Upper lobe of right lung (tissue), 1 donor: ENCODE measurements at regions not wholly inside any gene's neighbourhood (a gene's known extent, or its start where the extent isn't known, plus 50 kb on each side); places are given as distances from the start of the nearest gene placed in this dataset.
"Not testable (repeated sequence)": the region's sequence is repeated elsewhere in the genome, so short reads cannot be mapped to it uniquely, and the experiment has no call there.

Experiments used
- ATAC-seq: fragments of 200-7000 bp; cut with Tn5 transposase; one replicate; pipeline ENCODE4 v1.9.1; 2020; ENCODE audit warnings: mild to moderate bottlenecking, moderate library complexity
- DNase-seq: peaks from one replicate; pipeline ENCODE4 v3.0.0-alpha.2; 2020
- H3K27ac ChIP-seq: fragments of 200-600 bp; one replicate; pipeline ENCODE4 v1.8.0; 2022
- H3K27me3 ChIP-seq: fragments of 200-600 bp; one replicate; pipeline ENCODE4 v1.8.0; 2022; ENCODE audit warnings: mild to moderate bottlenecking
- H3K36me3 ChIP-seq: fragments of 200-600 bp; one replicate; pipeline ENCODE4 v1.8.0; 2022
- H3K4me1 ChIP-seq: fragments of 200-600 bp; one replicate; pipeline ENCODE4 v1.8.0; 2022
- H3K4me3 ChIP-seq: fragments of 200-600 bp; one replicate; pipeline ENCODE4 v1.8.0; 2022; ENCODE audit warnings: mild to moderate bottlenecking
- H3K9me3 ChIP-seq: fragments of 200-600 bp; one replicate; pipeline ENCODE4 v1.8.0; 2022
- CTCF ChIP-seq: fragments of 200-600 bp; IDR thresholded peaks from one replicate; pipeline ENCODE4 v1.8.0; 2022; ENCODE audit warnings: antibody characterized with exemption
- intact Hi-C: fragments of 100-400 bp; cut with DNase I; formaldehyde crosslinking; loops from one replicate; pipeline ENCODE4 v1.11.0; 2022
- donor health status: DM: no; HTN: yes; CAD: no; lungs with severe emphysema.

GRCh38 chr14:21852775-21853174, 179.2 kb upstream of the OR4E1 start:
- Histone ChIP-seq H3K4me3 (no peak overlapping the region), H3K36me3 (no peaks in the 10 kb centered on the region), H3K27ac (no peak overlapping the region), H3K9me3 (no peaks in the 10 kb centered on the region), H3K27me3 (no peaks in the 10 kb centered on the region), H3K4me1 (no peaks in the 10 kb centered on the region)
- no peak for DNase-seq
- no peak for TF ChIP-seq CTCF
- ATAC-seq: no peak
- intact Hi-C loops: no loop called here

- TF ChIP-seq CTCF: peak; percentile 72
- peak; percentile 75 for ATAC-seq
- no peaks in the 10 kb centered on the region for H3K36me3 ChIP-seq
These were observed 178.5 kb upstream of the OR4E1 start for GRCh38 chr14:21852061-21852664.

GRCh38 chr14:21846902-21847301, 173.3 kb upstream of the OR4E1 start:
- intact Hi-C loops, H3K9me3 ChIP-seq, H3K27ac ChIP-seq, H3K4me3 ChIP-seq, H3K4me1 ChIP-seq, ATAC-seq, DNase-seq, H3K27me3 ChIP-seq, H3K36me3 ChIP-seq: not testable (repeated sequence)

More at GRCh38 chr14:21852061-21852664, 178.5 kb upstream of the OR4E1 start:
- intact Hi-C loops: no loop called here
- no peaks in the 10 kb centered on the region for H3K9me3 ChIP-seq
- H3K4me1 ChIP-seq: no peaks in the 10 kb centered on the region
- DNase-seq: no peak
- no peak overlapping the region for H3K27ac ChIP-seq
- H3K27me3 ChIP-seq: no peaks in the 10 kb centered on the region
- no peak overlapping the region for H3K4me3 ChIP-seq

GRCh38 chr14:21846227-21846885, 172.7 kb upstream of the OR4E1 start:
- H3K27ac ChIP-seq: no peak overlapping the region
- no peaks in the 10 kb centered on the region for H3K9me3 ChIP-seq
- no peaks in the 10 kb centered on the region for H3K27me3 ChIP-seq
- no peak overlapping the region for H3K4me3 ChIP-seq
- no peaks in the 10 kb centered on the region for H3K4me1 ChIP-seq
- H3K36me3 ChIP-seq: no peaks in the 10 kb centered on the region
- TF ChIP-seq CTCF: peak; percentile 55
- no peak for DNase-seq
- intact Hi-C loops: no loop called here
- peak; percentile 81 for ATAC-seq

- no peak for TF ChIP-seq CTCF
- intact Hi-C loops: no loop called here
- Histone ChIP-seq H3K36me3 (no peaks in the 10 kb centered on the region), H3K27ac (no peak overlapping the region), H3K9me3 (no peaks in the 10 kb centered on the region), H3K4me1 (no peaks in the 10 kb centered on the region), H3K27me3 (no peaks in the 10 kb centered on the region), H3K4me3 (no peak overlapping the region)
- DNase-seq (no peak), ATAC-seq (no peak)
These were observed 167.1 kb upstream of the OR4E1 start for GRCh38 chr14:21840765-21841164.

GRCh38 chr14:21833836-21834235, 160.2 kb upstream of the OR4E1 start:
- Histone ChIP-seq H3K27me3 (peaks cover 2% of the 10 kb centered on the region), H3K27ac (no peak overlapping the region), H3K36me3 (no peaks in the 10 kb centered on the region), H3K9me3 (no peaks in the 10 kb centered on the region), H3K4me1 (no peaks in the 10 kb centered on the region), H3K4me3 (no peak overlapping the region)
- no peak for DNase-seq
- intact Hi-C loops: no loop called here
- no peak for TF ChIP-seq CTCF
- ATAC-seq: no peak
